NCI-H1048 (cell line): ENCODE measurements at regions not wholly inside any gene's neighbourhood (a gene's known extent, or its start where the extent isn't known, plus 50 kb on each side); places are given as distances from the start of the nearest gene placed in this dataset.
"Not testable (repeated sequence)": the region's sequence is repeated elsewhere in the genome, so short reads cannot be mapped to it uniquely, and the experiment has no call there.

Experiments
- DNase-seq: peaks from one replicate; lab custom pipeline; 2025; lab: John Stamatoyannopoulos, UW

DNA sequence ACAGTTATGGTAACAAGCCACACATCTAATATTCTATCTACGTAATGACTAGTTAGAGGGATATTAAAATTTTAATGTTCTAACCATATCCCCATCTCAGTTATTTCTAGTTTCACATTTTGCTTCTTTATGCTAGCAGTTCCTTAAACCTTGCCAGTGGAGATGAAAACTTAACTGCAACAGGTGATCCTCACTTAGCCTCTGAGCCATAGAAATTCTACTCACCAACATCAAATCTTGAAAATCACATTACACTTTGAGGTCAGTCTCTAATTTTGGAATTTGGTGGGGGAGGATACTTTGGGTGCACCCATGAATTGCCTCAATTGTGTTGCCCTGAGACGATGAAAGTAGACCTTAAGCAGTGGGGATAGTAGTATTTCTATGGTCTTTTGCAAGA is 256.4 kb downstream of the GATA3 start:
- DNase-seq: no peak

- no peak for DNase-seq
Measured at GRCh38 chr10:8311526-8312070, 257.1 kb downstream of the GATA3 start.

- no peak for DNase-seq
Measured at GRCh38 chr10:8312079-8312478, 257.6 kb downstream of the GATA3 start.

DNA sequence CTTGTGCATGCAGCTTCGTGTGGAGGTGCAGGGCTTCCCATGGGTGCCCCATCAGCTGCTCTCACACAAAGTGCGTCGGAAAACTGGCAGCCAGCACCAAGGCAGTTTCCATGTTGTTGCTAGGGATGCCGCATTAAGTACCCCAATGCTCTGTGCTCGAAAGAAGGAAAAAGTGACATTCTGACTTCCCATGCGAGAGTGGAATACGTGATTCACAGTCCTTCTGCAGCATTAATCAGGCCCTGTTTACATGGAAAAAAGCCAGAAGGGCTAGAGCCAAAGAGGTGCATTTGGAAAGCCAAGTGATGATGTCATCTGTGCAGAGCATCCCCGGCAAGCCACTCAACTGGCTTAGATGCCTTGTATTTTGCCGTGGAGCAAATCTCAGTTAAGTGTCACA is 258.3 kb downstream of the GATA3 start:
- no peak for DNase-seq

GRCh38 chr10:8314486-8314885 is 260.0 kb downstream of the GATA3 start:
- DNase-seq: no peak

DNA sequence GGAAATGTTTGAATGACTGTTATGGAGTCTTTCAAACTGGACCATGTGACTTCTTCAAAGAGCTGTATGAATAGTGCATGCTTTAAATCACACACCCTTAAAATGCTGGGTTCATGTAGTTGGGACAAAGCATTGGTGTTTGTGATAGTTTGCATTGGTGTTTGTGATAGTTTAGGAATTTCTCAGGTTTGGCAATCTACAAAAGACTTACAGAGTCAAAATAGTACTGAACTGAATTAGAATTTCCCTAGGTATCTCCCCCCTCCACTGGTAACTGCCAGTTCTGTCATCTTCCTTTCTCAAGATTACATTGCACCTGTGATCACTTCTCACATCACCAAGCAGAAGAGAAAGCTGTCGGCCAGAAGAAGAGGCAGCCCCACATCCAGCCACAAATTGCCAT is 261.1 kb downstream of the GATA3 start:
- no peak for DNase-seq

DNA sequence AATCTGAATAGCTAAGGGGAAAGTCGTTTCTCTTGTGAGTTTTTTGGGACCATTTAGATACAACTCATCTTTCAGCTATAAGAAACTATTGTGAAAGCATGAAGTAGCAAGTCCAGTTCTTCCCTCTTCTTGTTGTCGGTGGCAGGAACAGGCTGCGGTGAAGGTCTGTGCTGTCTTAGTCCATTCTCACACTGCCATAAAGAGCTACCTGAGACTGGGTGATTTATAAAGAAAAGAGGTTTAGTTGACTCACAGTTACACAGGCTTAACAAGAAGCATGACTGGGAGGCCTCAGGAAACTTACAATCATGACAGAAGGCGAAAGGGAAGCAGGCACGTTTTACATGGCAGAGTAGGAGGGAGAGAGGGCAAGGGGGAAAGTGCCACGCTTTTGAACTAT is 261.8 kb downstream of the GATA3 start:
- DNase-seq: no peak

DNA sequence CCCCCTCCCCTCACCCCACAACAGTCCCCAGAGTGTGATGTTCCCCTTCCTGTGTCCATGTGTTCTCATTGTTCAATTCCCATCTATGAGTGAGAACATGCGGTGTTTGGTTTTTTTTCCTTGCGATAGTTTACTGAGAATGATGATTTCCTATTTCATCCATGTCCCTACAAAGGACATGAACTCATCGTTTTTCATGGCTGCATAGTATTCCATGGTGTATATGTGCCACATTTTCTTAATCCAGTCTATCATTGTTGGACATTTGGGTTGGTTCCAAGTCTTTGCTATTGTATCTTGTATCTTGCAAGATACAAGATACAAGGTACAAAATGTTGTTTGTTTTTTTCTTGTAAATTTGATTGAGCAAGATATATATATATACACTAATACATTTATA is 263.9 kb downstream of the GATA3 start:
- DNase-seq: not testable (repeated sequence)

- no peak for DNase-seq
Measured at GRCh38 chr10:8318956-8319355, 264.5 kb downstream of the GATA3 start.

DNA sequence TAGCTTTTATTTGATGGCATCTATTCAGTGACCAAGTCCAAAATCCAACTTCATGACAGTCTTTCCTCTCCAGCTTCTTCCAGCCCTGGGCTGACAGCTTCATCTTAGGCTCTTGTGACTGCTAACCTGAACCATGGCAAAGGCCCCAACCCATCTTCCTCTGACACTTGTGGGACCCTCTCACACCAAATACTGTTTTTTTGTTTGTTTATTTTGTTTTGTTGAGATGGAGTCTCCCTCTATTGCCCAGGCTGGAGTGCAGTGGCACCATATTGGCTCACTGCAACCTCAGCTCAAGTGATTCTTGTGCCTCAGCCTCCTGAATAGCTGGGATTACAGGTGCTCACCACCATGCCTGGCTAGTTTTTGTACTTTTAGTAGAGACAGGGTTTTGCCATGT is 265.2 kb downstream of the GATA3 start:
- DNase-seq: no peak

- DNase-seq: no peak
Measured at GRCh38 chr10:8321990-8322389, 267.5 kb downstream of the GATA3 start.

DNA sequence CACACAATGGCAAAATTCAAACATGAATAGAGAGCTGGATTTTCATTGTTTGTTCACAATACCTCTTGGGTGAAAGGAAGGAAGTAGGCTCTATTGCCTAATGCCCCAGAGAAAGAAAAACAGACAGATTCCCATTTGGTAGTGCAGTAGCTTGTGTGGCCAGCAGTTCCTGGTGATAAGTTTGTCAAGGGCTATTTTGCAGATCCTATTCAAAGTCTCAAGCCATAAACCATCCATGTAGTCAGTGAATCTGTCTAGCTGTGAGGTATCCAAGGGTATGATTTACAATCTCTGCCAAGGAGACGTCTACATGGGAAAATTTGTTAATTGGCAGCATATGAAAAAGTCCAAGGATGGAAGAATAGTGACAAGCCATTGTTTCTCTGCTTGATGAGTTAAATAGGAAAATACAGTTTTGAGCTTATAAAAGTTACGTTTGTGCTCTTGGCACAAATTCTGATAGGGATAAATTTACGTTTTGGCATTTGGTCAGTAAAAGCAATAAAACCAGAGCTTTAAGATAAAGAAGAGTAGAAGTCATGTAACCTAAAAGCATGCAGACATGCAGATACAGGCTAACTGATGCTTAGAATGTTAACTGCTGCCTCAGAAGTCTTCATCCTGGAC is 269.1 kb downstream of the GATA3 start:
- DNase-seq: no peak

GRCh38 chr10:8325024-8325980 is 270.8 kb downstream of the GATA3 start:
- no peak for DNase-seq

DNA sequence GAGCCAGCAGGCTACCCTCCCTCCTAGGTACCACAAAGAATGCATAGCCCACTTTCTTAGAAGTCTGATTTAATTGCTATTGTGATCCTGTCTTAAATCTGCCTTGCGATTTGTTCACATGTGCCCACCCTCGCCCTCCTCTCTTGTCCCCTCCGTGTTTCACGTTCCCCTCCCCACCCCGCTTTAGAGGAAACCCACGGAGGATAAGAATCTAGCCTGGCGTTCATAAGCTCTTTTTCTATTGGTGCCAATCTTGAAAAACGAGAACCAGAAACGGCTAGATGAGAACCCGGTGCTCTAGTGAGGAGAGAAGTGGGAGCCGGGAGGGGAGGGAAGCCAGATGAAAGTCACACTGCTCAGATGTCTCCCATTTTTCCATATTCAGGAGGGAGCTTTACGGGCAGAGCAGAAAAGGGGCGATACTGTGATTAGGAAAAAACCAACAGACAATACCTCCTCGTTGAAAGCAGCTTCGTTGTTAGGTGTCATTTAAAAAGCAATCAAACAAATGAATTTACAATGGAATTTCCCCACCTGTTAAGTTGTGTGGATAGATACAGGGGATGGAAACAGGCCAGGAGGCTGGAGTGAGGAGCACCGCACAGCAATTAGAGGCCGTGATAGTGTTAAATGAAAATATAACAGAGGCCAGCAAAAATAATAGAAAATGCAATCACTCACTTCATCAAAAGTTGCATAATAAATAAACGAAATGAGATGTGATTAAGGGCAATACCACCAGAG is 272.1 kb downstream of the GATA3 start:
- DNase-seq: no peak

GRCh38 chr10:8327140-8327423 is 272.6 kb downstream of the GATA3 start:
- DNase-seq: no peak

GRCh38 chr10:8331387-8331786 is 276.9 kb downstream of the GATA3 start:
- no peak for DNase-seq

GRCh38 chr10:8331896-8332729 is 277.6 kb downstream of the GATA3 start:
- no peak for DNase-seq

DNA sequence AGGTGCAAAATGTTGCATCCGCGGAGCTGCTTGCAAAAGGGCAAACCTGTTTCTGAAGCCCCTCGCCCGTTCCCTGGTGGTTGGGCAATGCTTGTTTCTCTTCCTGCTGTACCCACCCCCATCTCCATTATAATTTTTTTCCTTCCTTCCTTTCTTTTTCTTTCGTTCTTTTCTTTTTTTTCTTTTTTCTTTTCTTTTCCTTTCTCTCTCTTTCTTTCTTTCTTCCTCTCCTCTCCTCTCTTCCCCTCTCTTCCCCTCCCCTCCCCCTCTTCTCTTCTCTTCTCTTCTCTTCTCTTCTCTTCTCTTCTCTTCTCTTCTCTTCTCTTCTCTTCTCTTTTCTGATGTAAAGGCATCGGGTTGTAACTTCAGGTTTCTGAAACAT is 278.2 kb downstream of the GATA3 start:
- no peak for DNase-seq

DNA sequence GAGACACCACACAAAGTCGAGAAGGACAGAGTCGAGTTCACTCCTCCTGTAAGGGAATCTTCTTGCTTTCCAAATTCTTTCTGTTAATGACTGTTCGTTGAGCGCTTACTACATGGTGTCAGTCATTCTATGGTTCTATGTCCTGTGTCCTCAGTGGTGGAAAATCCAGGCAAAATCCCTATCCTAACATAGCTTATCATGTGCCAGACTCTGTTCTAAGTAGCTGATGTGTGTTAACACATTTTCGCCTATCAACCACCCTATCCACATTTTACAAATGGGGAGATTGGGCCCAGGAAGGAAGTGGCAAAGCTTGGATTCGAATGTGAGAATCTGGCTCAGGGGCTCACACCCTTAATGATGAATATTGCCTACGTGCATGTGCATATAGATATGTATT is 280.1 kb downstream of the GATA3 start:
- DNase-seq: no peak

DNA sequence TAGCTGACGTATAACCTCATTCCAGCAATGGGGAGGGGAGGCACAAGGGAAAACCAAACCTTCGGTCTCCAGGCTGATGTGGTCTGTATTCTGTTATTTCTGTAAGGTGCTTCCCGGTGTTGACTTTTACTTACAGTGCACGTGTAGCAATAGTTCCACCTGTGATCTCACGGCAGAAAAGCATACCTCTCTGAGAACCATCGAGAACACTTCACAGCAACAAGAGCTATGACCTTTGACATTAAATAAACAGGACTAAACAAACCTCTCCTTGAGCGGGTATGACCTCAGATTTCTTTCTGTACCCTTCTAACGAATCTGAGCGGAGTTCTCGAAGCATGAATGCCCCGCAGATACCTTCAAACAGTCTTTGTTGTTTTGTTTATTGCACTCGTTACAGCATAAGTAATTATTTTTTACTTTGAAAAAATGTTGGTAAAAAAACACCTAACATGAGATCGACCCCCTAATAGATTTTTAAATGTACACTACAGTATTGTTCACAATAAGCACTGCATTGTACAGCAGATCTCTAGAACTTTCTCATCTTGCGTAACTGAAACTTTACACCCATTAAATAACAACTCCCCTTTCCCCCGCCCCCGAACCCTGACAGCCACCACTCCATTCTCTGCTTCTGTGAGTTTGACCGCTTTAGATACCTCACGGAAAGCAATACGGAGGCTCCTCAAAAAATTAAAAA is 282.3 kb downstream of the GATA3 start:
- no peak for DNase-seq

GRCh38 chr10:8337332-8337651 is 282.8 kb downstream of the GATA3 start:
- DNase-seq: no peak
